ENCODE measurements at regions not wholly inside any gene's neighbourhood (a gene's known extent, or its start where the extent isn't known, plus 50 kb on each side); places are given as distances from the start of the nearest gene placed in this dataset.

GRCh38 chr18:78659057-78659456 lies 320.6 kb upstream of the SALL3 start:
- TF ChIP-seq CTCF (conservative IDR thresholded peaks at IDR 0.05; ENCODE audit: low read length) (no peak), EZH2phosphoT487 (IDR thresholded peaks at IDR 0.05; ENCODE audit: borderline replicate concordance, low read depth, low read length) (no peak)
